Mesendoderm (in vitro differentiated cells): ENCODE measurements at regions not wholly inside any gene's neighbourhood (a gene's known extent, or its start where the extent isn't known, plus 50 kb on each side); places are given as distances from the start of the nearest gene placed in this dataset.

ENCODE experiments used
- DNase-seq: peaks from one replicate; pipeline ENCODE4 v3.0.0; 2013
- H2AK5ac ChIP-seq: 2 replicates; pipeline ENCODE4 v1.6.1; 2013; ENCODE audit warnings: low read length, inconsistent platforms
- H2BK120ac ChIP-seq: 2 replicates; pipeline ENCODE4 v1.6.1; 2013; ENCODE audit warnings: low read depth, mild to moderate bottlenecking, low read length, moderate library complexity, mixed read lengths
- H2BK15ac ChIP-seq: replicated peaks from 2 replicates; pipeline ENCODE4 v1.6.1; 2013; ENCODE audit warnings: low read depth, mild to moderate bottlenecking, moderate library complexity
- H2BK5ac ChIP-seq: 2 replicates; pipeline ENCODE4 v1.6.1; 2013; ENCODE audit warnings: low read length, inconsistent platforms
- H3K18ac ChIP-seq: 2 replicates; pipeline ENCODE4 v1.6.1; 2013; ENCODE audit warnings: mild to moderate bottlenecking, low read length, mixed read lengths
- H3K23ac ChIP-seq: one replicate; pipeline ENCODE4 v1.6.1; 2013; ENCODE audit warnings: low read length
- H3K27ac ChIP-seq: 2 replicates; pipeline ENCODE4 v1.5.1; 2013; ENCODE audit warnings: low read depth, mild to moderate bottlenecking, inconsistent platforms, low read length, moderate library complexity
- H3K27me3 ChIP-seq: 2 replicates; pipeline ENCODE4 v1.6.1; 2013; ENCODE audit warnings: low read length, control low read depth, mild to moderate bottlenecking, inconsistent platforms; ENCODE audit not compliant: insufficient read depth, poor library complexity
- H3K36me3 ChIP-seq: 2 replicates; pipeline ENCODE4 v1.6.1; 2013; ENCODE audit warnings: low read length, inconsistent platforms; ENCODE audit not compliant: control insufficient read depth, insufficient read depth
- H3K4ac ChIP-seq: one replicate; pipeline ENCODE4 v1.6.1; 2013; ENCODE audit warnings: low read depth, mild to moderate bottlenecking, low read length, moderate library complexity
- H3K4me1 ChIP-seq: 2 replicates; pipeline ENCODE4 v1.6.1; 2013; ENCODE audit warnings: low read depth, low read length, inconsistent platforms; ENCODE audit not compliant: control insufficient read depth
- H3K4me2 ChIP-seq: 2 replicates; pipeline ENCODE4 v1.6.1; 2013; ENCODE audit warnings: low read length
- H3K4me3 ChIP-seq: 2 replicates; pipeline ENCODE4 v1.5.1; 2013; ENCODE audit warnings: mild to moderate bottlenecking, low read length
- H3K56ac ChIP-seq: one replicate; pipeline ENCODE4 v1.6.1; 2013; ENCODE audit warnings: low read length
- H3K79me1 ChIP-seq: 2 replicates; pipeline ENCODE4 v1.6.1; 2013; ENCODE audit warnings: low read length, inconsistent platforms
- H3K79me2 ChIP-seq: 2 replicates; pipeline ENCODE4 v1.6.1; 2013; ENCODE audit warnings: mild to moderate bottlenecking, low read length; ENCODE audit not compliant: control insufficient read depth, insufficient read depth
- H3K9ac ChIP-seq: 2 replicates; pipeline ENCODE4 v1.6.1; 2013; ENCODE audit warnings: low read length, inconsistent platforms
- H4K5ac ChIP-seq: one replicate; pipeline ENCODE4 v1.6.1; 2013; ENCODE audit warnings: low read length
- H4K8ac ChIP-seq: one replicate; pipeline ENCODE4 v1.6.1; 2013; ENCODE audit warnings: low read depth, mild to moderate bottlenecking, control low read depth, low read length, moderate library complexity
- WGBS: extraction: QIAGEN DNeasy Blood & Tissue Kit; methylation state at CpG from one replicate; pipeline ENCODE4 v1.1.7; 2013; ENCODE audit warnings: low lambda C conversion rate, missing lambda C conversion rate; ENCODE audit not compliant: insufficient coverage; ENCODE audit errors: extremely low coverage; 5-methylcytosine and 5-hydroxymethylcytosine counted together

- H2BK15ac ChIP-seq = no peak overlapping the region
- DNase-seq = no peak
- no CpG with 5 or more reads among the region's 5 CpGs for WGBS
- no peak overlapping the region for H3K27ac ChIP-seq
- no peaks in the 10 kb centered on the region for H3K4me1 ChIP-seq
- H2BK120ac ChIP-seq = no peak overlapping the region
- H4K5ac ChIP-seq = no peak overlapping the region
- no peaks in the 10 kb centered on the region for H3K36me3 ChIP-seq
- no peak overlapping the region for H3K56ac ChIP-seq
- H3K4me2 ChIP-seq = no peak overlapping the region
- no peaks in the 10 kb centered on the region for H3K79me1 ChIP-seq
- H4K8ac ChIP-seq = no peak overlapping the region
- no peak overlapping the region for H3K4ac ChIP-seq
- no peak overlapping the region for H3K23ac ChIP-seq
- H3K79me2 ChIP-seq = no peaks in the 10 kb centered on the region
- no peak overlapping the region for H3K18ac ChIP-seq
- no peak overlapping the region for H2BK5ac ChIP-seq
- no peak overlapping the region for H3K9ac ChIP-seq
- no peak overlapping the region for H2AK5ac ChIP-seq
- H3K4me3 ChIP-seq = no peak overlapping the region
- no peaks in the 10 kb centered on the region for H3K27me3 ChIP-seq
These were observed 108.5 kb upstream of the GADD45A start for GRCh38 chr1:67576474-67576873.

GRCh38 chr1:67577646-67578045 lies 107.4 kb upstream of the GADD45A start:
- H3K4me2 ChIP-seq = no peak overlapping the region
- no peaks in the 10 kb centered on the region for H3K27me3 ChIP-seq
- no peak overlapping the region for H2AK5ac ChIP-seq
- no peaks in the 10 kb centered on the region for H3K79me1 ChIP-seq
- no peaks in the 10 kb centered on the region for H3K79me2 ChIP-seq
- H2BK15ac ChIP-seq = no peak overlapping the region
- H2BK120ac ChIP-seq = no peak overlapping the region
- H3K4me1 ChIP-seq = no peaks in the 10 kb centered on the region
- DNase-seq = no peak
- H4K5ac ChIP-seq = no peak overlapping the region
- H3K27ac ChIP-seq = no peak overlapping the region
- H4K8ac ChIP-seq = no peak overlapping the region
- no peak overlapping the region for H3K56ac ChIP-seq
- H3K4ac ChIP-seq = no peak overlapping the region
- H3K36me3 ChIP-seq = no peaks in the 10 kb centered on the region
- H3K9ac ChIP-seq = no peak overlapping the region
- no peak overlapping the region for H2BK5ac ChIP-seq
- no CpG with 5 or more reads among the region's 3 CpGs for WGBS
- H3K18ac ChIP-seq = no peak overlapping the region
- H3K4me3 ChIP-seq = no peak overlapping the region
- H3K23ac ChIP-seq = no peak overlapping the region

GRCh38 chr1:67578397-67579020 lies 106.5 kb upstream of the GADD45A start:
- WGBS = no CpG with 5 or more reads among the region's 6 CpGs
- Histone ChIP-seq H2BK15ac (no peak overlapping the region), H2AK5ac (no peak overlapping the region), H3K4me1 (no peaks in the 10 kb centered on the region), H3K79me1 (no peaks in the 10 kb centered on the region), H3K36me3 (no peaks in the 10 kb centered on the region), H3K27me3 (no peaks in the 10 kb centered on the region), H3K4ac (no peak overlapping the region), H3K4me2 (no peak overlapping the region), H2BK120ac (no peak overlapping the region), H2BK5ac (no peak overlapping the region), H4K5ac (no peak overlapping the region), H4K8ac (no peak overlapping the region), H3K4me3 (no peak overlapping the region), H3K56ac (no peak overlapping the region), H3K79me2 (no peaks in the 10 kb centered on the region), H3K9ac (no peak overlapping the region), H3K18ac (no peak overlapping the region), H3K27ac (no peak overlapping the region), H3K23ac (no peak overlapping the region)
- DNase-seq = no peak

- Histone ChIP-seq H3K79me2 (no peaks in the 10 kb centered on the region), H3K36me3 (no peaks in the 10 kb centered on the region), H3K4me3 (no peak overlapping the region), H3K27ac (no peak overlapping the region), H3K4me2 (no peak overlapping the region), H4K5ac (no peak overlapping the region), H3K4ac (no peak overlapping the region), H2BK120ac (no peak overlapping the region), H3K9ac (no peak overlapping the region), H3K23ac (no peak overlapping the region), H2BK15ac (no peak overlapping the region), H2BK5ac (no peak overlapping the region), H3K4me1 (no peaks in the 10 kb centered on the region), H3K79me1 (no peaks in the 10 kb centered on the region), H3K18ac (no peak overlapping the region), H3K56ac (no peak overlapping the region), H4K8ac (no peak overlapping the region), H3K27me3 (no peaks in the 10 kb centered on the region), H2AK5ac (no peak overlapping the region)
- DNase-seq = no peak
- no CpG with 5 or more reads among the region's 2 CpGs for WGBS
These were observed 105.2 kb upstream of the GADD45A start for GRCh38 chr1:67579623-67580394.

- peak; percentile 8 for DNase-seq
- H3K4me1 ChIP-seq = no peaks in the 10 kb centered on the region
- no CpG with 5 or more reads among the region's 4 CpGs for WGBS
These were observed 104.2 kb upstream of the GADD45A start for GRCh38 chr1:67580691-67581403.

More at GRCh38 chr1:67580691-67581403, 104.2 kb upstream of the GADD45A start:
- H4K5ac ChIP-seq = no peak overlapping the region
- no peaks in the 10 kb centered on the region for H3K27me3 ChIP-seq
- H3K9ac ChIP-seq = no peak overlapping the region
- no peak overlapping the region for H3K23ac ChIP-seq
- H3K27ac ChIP-seq = no peak overlapping the region
- H2AK5ac ChIP-seq = no peak overlapping the region
- H2BK120ac ChIP-seq = no peak overlapping the region
- H3K79me1 ChIP-seq = no peaks in the 10 kb centered on the region
- no peak overlapping the region for H2BK15ac ChIP-seq
- no peak overlapping the region for H4K8ac ChIP-seq
- H3K56ac ChIP-seq = no peak overlapping the region
- no peak overlapping the region for H2BK5ac ChIP-seq
- no peak overlapping the region for H3K4me2 ChIP-seq
- no peak overlapping the region for H3K4me3 ChIP-seq
- no peaks in the 10 kb centered on the region for H3K79me2 ChIP-seq
- H3K4ac ChIP-seq = no peak overlapping the region
- no peaks in the 10 kb centered on the region for H3K36me3 ChIP-seq
- H3K18ac ChIP-seq = no peak overlapping the region
